GM21390 (cell line): ENCODE measurements at regions not wholly inside any gene's neighbourhood (a gene's known extent, or its start where the extent isn't known, plus 50 kb on each side); places are given as distances from the start of the nearest gene placed in this dataset.
"Not testable (repeated sequence)": the region's sequence is repeated elsewhere in the genome, so short reads cannot be mapped to it uniquely, and the experiment has no call there.

Experiments used
- ATAC-seq: cut with Tn5 transposase; IDR thresholded peaks from one replicate; pipeline ENCODE4 v1.9.1; 2021; ENCODE audit not compliant: unreplicated experiment

DNA sequence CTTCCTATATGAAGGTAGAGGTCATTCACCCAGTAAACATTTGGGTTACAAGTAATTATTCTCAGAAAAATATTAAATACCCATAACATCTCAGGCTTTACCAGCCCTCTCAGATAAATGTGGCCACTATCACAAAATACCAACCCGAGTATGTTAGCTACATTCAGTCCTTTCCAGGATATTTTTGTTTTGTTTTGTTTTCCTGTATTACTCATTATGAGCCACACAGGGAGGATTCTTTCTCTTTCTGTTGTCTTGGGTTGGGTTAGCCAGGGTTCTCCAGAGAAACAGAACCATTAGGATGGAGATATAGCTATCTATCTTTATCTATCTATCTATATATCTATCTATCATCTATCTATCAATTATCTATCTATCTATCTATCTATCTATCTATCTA is 947.6 kb upstream of the MDGA2 start:
- no peak for ATAC-seq

DNA sequence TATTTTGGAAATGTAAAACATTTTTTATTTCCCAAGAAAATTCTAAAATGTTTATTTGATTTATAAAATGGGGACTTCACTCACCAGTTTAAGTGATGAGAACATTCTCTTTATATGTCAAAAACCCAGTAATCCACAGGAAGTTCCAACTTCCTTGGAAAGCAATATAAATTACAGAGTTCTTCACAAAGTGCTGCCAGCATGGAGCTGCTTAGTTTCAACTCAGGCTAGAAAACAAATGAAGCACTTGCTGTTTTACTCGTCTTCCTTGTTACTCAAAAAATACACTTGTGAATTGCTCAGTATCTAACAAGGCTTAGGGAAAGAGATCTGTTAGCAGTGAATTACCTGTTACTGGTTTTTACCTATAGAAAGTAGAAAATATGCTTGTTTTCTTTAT is 942.7 kb upstream of the MDGA2 start:
- ATAC-seq, result no peak

DNA sequence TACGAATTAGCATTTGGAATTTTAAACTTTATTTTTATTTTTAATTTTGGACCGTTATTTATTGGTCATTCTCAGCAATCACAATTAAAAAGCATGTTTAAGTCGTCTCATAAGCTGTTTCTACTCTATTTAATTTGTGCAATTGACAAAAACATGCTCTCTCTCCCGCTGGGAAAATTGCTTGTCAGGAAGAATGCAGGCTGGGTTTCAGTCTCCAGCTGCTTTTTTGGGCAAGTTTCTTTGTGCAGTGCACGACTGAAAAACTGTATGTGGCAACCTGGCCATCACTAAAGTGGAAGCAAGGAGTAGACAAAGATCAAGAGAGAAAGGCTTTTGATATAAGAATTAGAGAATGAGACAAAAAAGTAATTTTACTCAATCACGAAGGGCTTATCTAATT is 941.5 kb upstream of the MDGA2 start:
- no peak for ATAC-seq

DNA sequence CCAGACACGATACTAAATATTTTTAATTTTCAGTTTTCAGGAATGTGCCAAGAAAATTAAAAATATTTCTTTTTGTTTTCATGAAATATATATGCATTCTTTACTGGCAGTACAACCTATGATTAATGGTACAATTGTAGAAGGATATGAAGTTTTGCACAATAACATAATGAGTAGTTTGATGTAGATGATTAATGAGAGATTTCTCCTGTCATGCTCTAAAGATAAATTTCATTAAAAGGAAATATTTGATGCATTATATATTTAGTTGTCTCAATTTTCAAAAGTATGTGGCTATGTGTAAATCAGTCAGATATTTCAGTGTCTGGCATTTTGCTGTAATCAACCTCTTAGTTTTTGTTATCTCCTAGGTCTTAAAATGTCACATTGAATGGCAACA is 940.2 kb upstream of the MDGA2 start:
- ATAC-seq, result no peak

DNA sequence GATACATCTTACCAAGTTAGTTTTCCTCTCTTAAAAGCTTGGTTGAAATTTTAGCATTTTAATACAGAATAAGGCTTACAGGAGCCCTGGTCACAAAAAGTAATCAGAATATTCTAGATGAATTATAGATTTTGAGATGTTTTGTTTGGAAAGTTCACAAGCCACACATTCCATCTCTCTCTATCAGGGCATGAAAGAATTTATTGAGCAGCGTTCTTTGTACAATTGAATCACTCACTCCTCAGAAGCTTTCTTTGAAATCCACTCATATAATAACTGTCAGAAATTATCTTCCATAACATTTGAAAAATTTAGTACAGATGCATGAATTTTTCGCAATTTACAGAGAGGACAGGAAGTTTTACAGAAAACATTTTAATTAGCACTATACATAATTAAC is 938.6 kb upstream of the MDGA2 start:
- ATAC-seq, result no peak

DNA sequence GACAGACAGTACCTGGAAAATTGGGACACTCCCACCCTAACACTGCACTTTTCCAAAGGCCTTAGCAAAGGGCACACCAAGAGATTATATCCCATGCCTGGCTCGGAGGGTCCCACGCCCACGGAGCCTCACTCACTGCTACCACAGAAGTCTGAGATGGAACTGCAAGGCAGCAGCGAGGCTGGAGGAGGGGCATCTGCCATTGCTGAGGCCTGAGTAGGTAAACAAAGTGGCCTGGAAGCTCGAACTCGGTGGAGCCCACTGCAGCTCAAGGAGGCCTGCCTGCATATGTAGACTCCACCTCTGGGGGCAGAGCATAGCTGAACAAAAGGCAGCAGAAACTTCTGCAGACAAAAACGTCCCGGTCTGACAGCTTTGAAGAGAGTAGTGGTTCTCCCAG is 931.6 kb upstream of the MDGA2 start:
- ATAC-seq, result not testable (repeated sequence)

DNA sequence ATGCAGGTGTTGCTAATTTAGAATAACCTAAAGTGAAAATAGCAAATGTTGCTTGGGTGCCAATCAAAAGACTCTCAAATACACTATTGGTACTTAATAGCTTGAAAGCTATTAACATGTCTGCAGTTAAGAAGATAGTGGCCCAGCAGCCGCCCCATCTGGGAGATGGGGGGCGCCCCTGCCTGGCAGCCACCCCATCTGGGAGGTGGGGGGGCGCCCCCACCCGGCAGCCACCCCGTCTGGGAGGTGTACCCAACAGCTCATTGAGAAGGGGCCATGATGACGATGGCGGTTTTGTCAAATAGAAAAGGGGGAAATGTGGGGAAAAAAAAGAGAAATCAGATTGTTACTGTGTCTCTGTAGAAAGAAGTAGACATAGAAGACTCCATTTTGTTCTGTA is 923.1 kb upstream of the MDGA2 start:
- ATAC-seq, result no peak

DNA sequence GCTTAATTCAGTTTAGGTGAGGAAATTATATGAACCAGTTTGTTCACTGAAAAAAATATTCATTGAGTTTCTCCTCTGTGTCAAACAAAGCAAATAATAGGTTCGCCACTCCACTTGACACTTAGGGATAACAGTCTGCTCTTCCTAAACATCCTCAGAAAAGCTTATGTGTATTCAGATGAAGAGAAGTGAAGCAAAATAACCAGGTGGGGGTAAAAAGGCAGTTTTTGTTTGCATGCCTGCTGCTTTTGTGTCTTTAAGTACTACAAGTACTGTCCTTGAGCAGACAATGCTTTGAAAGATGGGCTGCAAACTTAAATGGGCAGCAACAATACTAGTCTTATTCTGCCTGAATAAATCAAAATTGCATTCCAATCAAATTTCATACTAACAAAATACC is 910.7 kb upstream of the MDGA2 start:
- ATAC-seq, result no peak

DNA sequence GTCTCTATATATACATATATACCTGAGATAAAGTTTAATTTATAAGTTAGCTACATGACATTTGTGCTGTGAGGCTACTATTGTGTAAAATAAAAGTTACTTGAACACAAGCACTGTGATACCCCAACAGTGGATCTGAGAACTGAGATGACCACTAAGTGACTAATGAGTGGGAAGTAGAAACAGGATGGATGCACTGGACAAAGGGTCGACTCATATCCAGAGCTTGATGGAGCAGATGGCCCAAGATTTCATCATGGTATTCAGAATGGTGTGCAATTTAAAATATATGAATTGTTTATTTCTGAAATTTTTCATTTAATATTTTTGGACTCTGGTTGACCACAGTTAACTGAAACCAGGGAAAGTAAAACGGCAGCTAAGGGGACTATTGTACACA is 908.6 kb upstream of the MDGA2 start:
- peak; percentile 79 for ATAC-seq

DNA sequence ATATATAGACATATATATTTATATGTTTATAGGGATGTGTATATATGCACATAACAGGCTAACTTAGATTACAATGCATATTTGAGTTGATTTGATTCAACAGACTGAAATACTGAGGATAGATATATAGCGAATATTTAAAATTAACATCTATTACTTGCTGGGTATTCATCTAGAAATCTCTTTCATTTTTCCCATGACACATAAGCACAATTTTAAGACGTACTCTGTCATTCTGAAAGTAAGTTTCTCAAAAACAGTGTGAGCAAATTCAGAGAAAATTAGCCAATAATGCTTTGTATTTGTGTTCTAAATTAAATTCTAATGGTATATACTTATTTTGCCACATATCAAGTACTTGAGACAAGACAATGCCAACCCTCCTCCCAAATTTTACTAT is 907.5 kb upstream of the MDGA2 start:
- no peak for ATAC-seq

DNA sequence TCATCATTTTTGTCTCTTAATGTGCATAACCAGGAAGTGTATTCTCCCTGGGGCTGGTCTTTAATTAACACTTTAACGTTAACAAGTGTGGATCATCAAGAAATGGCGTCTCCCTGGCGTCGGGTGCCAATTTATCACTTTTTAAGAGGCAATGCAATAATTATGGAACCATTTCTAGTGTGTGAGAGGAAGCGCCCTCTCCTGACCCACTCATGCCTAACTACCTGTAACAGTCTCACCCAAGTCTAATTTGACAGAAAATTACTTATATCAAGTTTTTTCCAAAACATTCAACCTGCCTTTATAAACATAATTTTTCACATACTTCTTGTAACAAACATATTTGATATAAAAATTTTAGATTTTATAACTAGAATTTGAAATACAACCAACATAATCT is 905.3 kb upstream of the MDGA2 start:
- no peak for ATAC-seq

DNA sequence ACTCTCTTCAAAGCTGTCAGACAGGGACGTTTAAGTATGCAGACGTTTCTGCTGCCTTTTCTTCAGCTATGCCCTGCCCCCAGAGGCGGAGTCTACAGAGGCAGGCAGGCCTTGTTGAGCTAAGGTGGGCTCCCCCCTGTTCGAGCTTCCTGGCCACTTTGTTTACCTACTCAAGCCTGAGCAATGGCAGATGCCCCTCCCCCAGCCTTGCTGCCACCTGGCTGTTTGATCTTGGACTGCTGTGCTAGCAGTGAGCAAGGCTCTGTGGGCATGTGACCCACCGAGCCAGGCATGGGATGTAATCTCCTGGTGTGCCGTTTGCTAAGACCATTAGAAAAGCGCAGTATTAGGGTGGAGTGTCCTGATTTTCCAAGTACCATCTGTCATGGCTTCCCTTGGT is 900.4 kb upstream of the MDGA2 start:
- no peak for ATAC-seq

DNA sequence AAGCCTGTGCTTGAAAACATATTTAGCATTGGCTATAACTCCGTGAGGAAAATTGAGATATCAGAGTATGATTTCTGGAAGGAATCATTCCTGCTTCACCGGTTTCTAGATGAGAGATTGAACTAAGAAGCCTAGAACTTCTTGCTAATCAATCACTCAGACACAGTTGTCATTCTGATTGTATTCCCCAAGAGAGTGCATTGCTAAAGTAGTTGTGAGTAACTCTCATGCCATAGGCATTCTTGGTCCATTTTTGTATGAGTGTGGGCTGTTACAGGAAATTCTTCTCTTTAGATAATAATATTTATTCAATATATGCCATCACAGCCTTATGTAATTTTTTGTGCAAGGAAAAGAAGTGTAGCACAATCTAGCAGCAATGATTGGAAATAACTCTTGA is 893.3 kb upstream of the MDGA2 start:
- ATAC-seq, result no peak

DNA sequence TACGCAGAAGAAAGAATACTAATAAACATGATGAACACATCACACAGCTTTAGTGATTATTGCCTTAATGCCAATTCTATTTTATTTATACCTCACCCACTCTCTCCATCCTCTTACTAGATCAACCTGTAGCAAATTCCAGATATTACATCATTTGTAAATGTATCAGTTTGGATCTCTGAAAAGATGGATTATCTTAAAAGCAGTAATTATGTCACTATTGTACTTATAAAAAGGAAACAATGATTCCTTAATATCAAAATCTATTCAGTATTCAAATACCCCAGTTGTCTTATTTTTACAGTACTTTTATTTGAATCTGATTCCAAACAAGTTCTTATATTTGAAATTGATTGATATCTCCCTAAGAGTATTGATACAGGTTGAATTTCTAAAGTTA is 892.8 kb upstream of the MDGA2 start:
- ATAC-seq, result no peak

DNA sequence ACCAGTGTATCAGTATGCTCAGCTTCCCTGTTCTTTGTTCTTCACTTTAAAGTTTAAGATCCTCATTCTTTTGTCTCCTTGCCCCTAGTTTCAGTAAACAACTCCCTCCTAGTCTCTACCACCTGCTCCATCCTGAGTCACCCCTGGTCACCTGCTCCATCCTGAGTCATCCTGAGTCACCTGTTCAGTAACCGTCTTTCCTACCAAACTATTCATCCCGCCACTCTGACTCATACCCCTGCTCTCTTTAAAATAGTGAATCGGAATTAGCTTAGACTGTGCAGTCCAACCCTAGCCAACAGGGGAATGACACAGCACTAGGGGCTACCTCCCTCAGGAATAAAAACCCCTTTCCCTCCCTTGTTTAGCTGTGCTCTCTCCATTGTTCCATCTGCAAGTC is 888.1 kb upstream of the MDGA2 start:
- no peak for ATAC-seq

DNA sequence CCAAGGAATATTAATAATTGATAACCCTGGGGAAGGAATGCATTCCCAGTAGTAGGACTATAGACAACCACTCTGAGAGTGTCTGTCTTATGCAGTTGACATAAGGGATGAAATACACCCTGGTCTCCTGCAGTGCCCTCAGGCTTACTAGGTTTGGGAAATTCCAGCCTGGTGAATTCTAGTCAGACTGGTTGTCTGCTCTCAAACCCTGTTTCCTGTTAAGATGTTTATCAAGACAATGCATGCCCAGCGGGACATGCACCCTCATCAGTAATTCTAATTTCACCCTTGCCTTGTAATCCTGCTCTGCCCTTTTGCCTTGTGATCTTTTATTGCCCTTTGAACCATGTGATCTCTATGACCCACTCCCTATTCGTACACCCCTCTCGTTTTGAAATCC is 886.0 kb upstream of the MDGA2 start:
- not testable (repeated sequence) for ATAC-seq

DNA sequence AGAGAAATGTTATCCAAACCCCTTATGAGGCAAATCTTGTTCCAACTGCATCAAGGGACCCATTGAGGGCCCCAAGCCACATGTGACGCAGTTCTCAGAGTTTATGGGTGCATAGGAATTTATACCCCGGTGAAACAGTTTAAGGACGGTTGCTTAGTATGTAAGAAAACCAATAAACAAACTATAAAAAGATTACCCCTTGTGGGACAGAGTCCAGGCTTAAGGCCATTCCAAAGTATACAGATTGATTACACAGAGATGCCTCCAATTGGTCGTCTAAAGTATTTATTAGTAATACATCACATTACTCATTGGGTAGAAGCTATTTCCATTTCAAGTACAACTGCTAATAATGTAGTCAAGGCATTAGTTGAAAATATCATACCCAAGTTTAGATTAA is 885.0 kb upstream of the MDGA2 start:
- ATAC-seq, result no peak

DNA sequence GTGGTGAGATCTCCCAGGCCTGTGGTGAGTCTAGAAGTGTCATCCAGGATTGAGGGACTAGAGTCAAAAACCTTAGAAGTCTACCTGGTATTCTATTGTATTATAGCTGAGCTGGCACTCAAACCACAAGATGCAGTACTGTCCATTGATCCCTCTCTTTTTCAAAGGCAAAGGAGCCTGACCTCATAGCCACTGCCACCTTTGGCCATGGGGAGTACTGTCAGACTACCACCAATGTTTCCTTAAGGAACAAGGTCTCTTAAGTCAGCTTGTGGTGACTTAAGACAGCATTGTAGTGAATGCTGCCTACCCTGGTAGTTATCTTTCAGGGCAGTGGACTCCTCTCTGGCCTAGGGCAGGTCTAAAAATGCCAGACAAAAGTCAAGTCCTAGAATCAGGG is 878.0 kb upstream of the MDGA2 start:
- no peak for ATAC-seq

DNA sequence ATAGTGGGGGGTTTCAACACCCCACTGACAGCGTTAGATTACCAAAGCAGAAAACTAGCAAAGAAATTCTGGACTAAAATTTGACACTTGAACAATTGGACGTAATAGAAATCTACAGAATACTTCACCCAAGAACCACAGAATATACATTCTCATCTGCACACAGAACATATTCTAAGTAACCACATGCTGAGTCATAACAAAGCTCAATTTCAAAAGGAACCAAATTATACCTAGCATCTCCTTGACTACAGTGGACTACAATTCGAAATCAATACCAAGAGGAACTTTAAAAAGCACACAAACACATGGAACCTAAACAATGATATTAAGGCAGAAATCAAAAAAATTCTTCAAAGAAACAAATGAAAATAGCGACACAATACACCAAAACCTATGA is 871.6 kb upstream of the MDGA2 start:
- no peak for ATAC-seq

DNA sequence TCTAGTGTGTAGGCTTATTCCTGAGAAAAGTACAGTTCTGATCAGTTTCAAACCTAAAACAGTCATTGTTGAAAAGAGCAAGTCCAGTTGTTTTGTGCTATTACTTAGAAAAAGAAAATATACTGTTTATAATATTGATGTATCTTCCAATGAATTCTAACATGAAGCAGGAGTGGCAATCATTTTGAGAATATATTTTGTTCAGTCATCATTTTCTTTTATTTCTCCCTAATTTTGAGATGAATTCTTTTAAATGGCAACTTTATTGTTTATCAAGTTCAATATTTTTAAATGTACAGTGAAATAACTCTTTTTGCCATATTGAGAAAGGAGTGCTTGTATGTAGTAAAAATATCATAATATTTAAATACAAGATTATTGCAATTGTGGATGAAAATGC is 862.2 kb upstream of the MDGA2 start:
- ATAC-seq, result no peak

DNA sequence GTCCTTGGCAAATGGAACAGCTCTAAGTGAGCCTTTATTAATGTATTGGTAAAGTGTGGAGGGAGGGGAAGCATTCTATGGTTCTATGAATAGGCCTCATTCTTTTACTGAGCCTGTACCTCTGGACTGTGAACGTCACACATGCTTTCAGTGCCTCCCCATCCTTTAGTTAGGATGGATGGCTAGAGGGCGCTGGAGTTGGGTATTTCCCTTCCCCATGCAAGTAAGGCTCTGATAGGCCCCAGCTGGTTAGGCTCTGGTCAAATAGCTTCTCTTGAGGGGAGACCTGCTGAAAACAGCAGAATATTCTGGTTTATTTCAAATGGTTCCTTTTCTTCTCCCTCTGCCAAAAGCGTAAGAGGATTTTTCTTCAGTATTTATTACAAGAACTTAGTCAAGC is 860.9 kb upstream of the MDGA2 start:
- no peak for ATAC-seq

DNA sequence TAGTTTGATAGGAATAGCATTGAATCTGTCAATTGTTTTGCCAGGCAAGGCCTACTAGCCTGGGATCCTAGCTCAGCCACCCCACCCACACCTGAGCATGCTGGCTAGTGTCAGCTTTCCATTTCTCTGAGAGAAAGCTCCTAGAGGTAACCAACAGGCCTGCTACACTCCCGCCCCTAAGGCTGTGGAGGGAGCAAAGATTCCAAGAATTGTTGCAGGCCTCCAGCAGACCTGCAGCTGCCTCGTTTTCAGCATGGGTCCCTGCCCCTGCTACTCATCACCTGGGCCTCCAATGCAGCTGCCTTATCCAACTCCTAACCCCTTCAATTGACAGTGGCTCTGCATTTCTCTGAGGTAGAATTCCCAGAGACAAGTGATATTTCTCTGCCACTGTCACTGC is 852.4 kb upstream of the MDGA2 start:
- ATAC-seq, result no peak

DNA sequence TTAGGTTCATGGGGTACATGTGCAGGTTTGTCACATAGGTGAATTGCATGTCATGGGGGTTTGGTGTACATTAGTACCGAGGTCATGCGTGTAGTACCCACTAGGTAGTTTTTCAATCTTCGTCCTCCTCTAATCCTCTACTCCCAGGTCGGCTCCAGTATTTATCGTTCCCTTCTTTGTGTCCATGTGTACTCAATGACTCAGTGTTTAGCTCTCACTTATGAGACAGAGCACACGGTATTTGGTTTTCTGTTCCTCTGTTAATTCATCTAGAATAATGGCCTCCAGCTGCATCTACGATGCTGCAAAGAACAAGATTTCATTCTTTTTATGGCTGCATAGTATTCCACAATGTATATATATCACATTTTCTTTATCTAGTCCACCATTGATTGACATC is 850.9 kb upstream of the MDGA2 start:
- ATAC-seq, result no peak

DNA sequence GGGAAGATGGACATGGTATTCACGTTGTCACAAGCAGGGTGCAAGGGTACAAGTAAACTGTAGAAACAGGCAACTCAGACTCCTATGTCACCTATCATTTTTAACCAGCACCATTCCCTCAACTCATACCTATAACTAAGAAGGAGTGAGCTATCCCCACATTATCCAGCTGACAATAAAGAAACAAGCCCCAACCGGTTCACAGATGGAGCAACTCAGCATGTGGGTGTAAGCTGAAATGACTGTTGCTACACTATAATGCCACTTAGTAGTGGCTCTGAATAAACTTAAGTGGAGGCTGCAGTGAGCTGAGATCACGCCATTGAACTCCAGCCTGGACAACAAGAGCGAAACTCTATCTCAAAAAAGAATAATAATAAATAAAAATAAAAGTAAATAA is 829.5 kb upstream of the MDGA2 start:
- no peak for ATAC-seq
